ENCODE measurements at regions not wholly inside any gene's neighbourhood (a gene's known extent, or its start where the extent isn't known, plus 50 kb on each side); places are given as distances from the start of the nearest gene placed in this dataset.

- Histone ChIP-seq H3K36me3 (no peaks in the 10 kb centered on the region), H3K4me3 (no peak overlapping the region), H3K9me3 (no peaks in the 10 kb centered on the region), H3K27ac (no peak overlapping the region), H3K4me1 (no peaks in the 10 kb centered on the region), H3K27me3 (ENCODE audit: low read depth) (no peaks in the 10 kb centered on the region)
- no peak for DNase-seq
- intact Hi-C loops (cut with DNase I) = no loop called here
- no peak for ATAC-seq
- TF ChIP-seq CTCF (IDR thresholded peaks at IDR 0.05) = no peak
Measured at GRCh38 chrX:125694171-125694570, 374.5 kb downstream of the TEX13C start.

- Histone ChIP-seq H3K9me3 (no peaks in the 10 kb centered on the region), H3K4me3 (no peak overlapping the region), H3K4me1 (no peaks in the 10 kb centered on the region), H3K27ac (no peak overlapping the region), H3K36me3 (no peaks in the 10 kb centered on the region), H3K27me3 (ENCODE audit: low read depth) (no peaks in the 10 kb centered on the region)
- TF ChIP-seq CTCF (IDR thresholded peaks at IDR 0.05) = no peak
- ATAC-seq = no peak
- intact Hi-C loops (cut with DNase I) = no loop called here
- no peak for DNase-seq
Measured at GRCh38 chrX:125709074-125709473, 389.4 kb downstream of the TEX13C start.

- no peak overlapping the region for H3K27ac ChIP-seq
- no peaks in the 10 kb centered on the region for H3K4me1 ChIP-seq
- H3K9me3 ChIP-seq = no peaks in the 10 kb centered on the region
- no peaks in the 10 kb centered on the region for H3K36me3 ChIP-seq
- intact Hi-C loops (cut with DNase I) = no loop called here
- no peak for DNase-seq
- no peak for ATAC-seq
- TF ChIP-seq CTCF (IDR thresholded peaks at IDR 0.05) = no peak
- H3K27me3 ChIP-seq (ENCODE audit: low read depth) = no peaks in the 10 kb centered on the region
- no peak overlapping the region for H3K4me3 ChIP-seq
Measured at GRCh38 chrX:125709532-125709931, 389.9 kb downstream of the TEX13C start.

- H3K36me3 ChIP-seq = no peaks in the 10 kb centered on the region
- no peak for ATAC-seq
- no peak for TF ChIP-seq CTCF (IDR thresholded peaks at IDR 0.05)
- H3K4me1 ChIP-seq = no peaks in the 10 kb centered on the region
- no peak for DNase-seq
- H3K27ac ChIP-seq = no peak overlapping the region
- H3K27me3 ChIP-seq (ENCODE audit: low read depth) = no peaks in the 10 kb centered on the region
- intact Hi-C loops (cut with DNase I) = no loop called here
- H3K9me3 ChIP-seq = no peaks in the 10 kb centered on the region
- H3K4me3 ChIP-seq = no peak overlapping the region
Measured at GRCh38 chrX:125710403-125711062, 390.9 kb downstream of the TEX13C start.

GRCh38 chrX:125711103-125711502, 391.4 kb downstream of the TEX13C start:
- DNase-seq (no peak), ATAC-seq (no peak)
- no peaks in the 10 kb centered on the region for H3K27me3 ChIP-seq (ENCODE audit: low read depth)
- no peaks in the 10 kb centered on the region for H3K36me3 ChIP-seq
- H3K9me3 ChIP-seq = no peaks in the 10 kb centered on the region
- no peaks in the 10 kb centered on the region for H3K4me1 ChIP-seq
- H3K27ac ChIP-seq = no peak overlapping the region
- intact Hi-C loops (cut with DNase I) = no loop called here
- TF ChIP-seq CTCF (IDR thresholded peaks at IDR 0.05) = no peak
- H3K4me3 ChIP-seq = no peak overlapping the region

All from lower lobe of right lung (tissue), 2 donors.